ENCODE measurements at regions not wholly inside any gene's neighbourhood (a gene's known extent, or its start where the extent isn't known, plus 50 kb on each side); places are given as distances from the start of the nearest gene placed in this dataset.

- DNase-seq: no peak
These were observed 135.7 kb downstream of the ASB1 start for GRCh38 chr2:238562446-238562845.

- DNase-seq: no peak
These were observed 136.8 kb downstream of the ASB1 start for GRCh38 chr2:238563551-238563950.

GRCh38 chr2:238564286-238564920 is 137.7 kb downstream of the ASB1 start:
- no peak for DNase-seq

GRCh38 chr2:238565031-238565430 is 138.3 kb downstream of the ASB1 start:
- DNase-seq: no peak

GRCh38 chr2:238566001-238566645 is 139.4 kb downstream of the ASB1 start:
- no peak for DNase-seq

- no peak for DNase-seq
These were observed 140.5 kb downstream of the ASB1 start for GRCh38 chr2:238567067-238567855.

- DNase-seq: no peak
These were observed 141.3 kb downstream of the ASB1 start for GRCh38 chr2:238567996-238568395.

GRCh38 chr2:238568455-238569440 is 142.0 kb downstream of the ASB1 start:
- no peak for DNase-seq

- DNase-seq: no peak
These were observed 142.9 kb downstream of the ASB1 start for GRCh38 chr2:238569507-238570195.

GRCh38 chr2:238570391-238570790 is 143.7 kb downstream of the ASB1 start:
- no peak for DNase-seq

- no peak for DNase-seq
These were observed 144.2 kb downstream of the ASB1 start for GRCh38 chr2:238570926-238571325.

- DNase-seq: no peak
These were observed 145.1 kb downstream of the ASB1 start for GRCh38 chr2:238571661-238572372.

- no peak for DNase-seq
These were observed 146.5 kb downstream of the ASB1 start for GRCh38 chr2:238573065-238573778.

- DNase-seq: no peak
These were observed 147.2 kb downstream of the ASB1 start for GRCh38 chr2:238573916-238574315.

GRCh38 chr2:238574490-238575271 is 148.0 kb downstream of the ASB1 start:
- no peak for DNase-seq

- no peak for DNase-seq
These were observed 149.9 kb downstream of the ASB1 start for GRCh38 chr2:238576674-238577073.

- no peak for DNase-seq
These were observed 151.5 kb downstream of the ASB1 start for GRCh38 chr2:238578256-238578655.

- no peak for DNase-seq
These were observed 153.8 kb downstream of the ASB1 start for GRCh38 chr2:238580486-238580885.

GRCh38 chr2:238581126-238581525 is 154.4 kb downstream of the ASB1 start:
- DNase-seq: no peak

GRCh38 chr2:238582159-238582558 is 155.4 kb downstream of the ASB1 start:
- DNase-seq: no peak
